IPS-NIHi7 (cell line): ENCODE measurements at regions not wholly inside any gene's neighbourhood (a gene's known extent, or its start where the extent isn't known, plus 50 kb on each side); places are given as distances from the start of the nearest gene placed in this dataset.
"Not testable (repeated sequence)": the region's sequence is repeated elsewhere in the genome, so short reads cannot be mapped to it uniquely, and the experiment has no call there.

Experiments
- DNase-seq: peaks from one replicate; pipeline ENCODE4 v3.0.0; 2012; ENCODE audit warnings: mixed read lengths; ENCODE audit errors: extremely low spot score

GRCh38 chr2:167843657-167844056 lies 403.7 kb downstream of the STK39 start:
- DNase-seq: no peak

GRCh38 chr2:167843217-167843616 lies 404.2 kb downstream of the STK39 start:
- no peak for DNase-seq

- DNase-seq: no peak
Observed at GRCh38 chr2:167842047-167842446, 405.3 kb downstream of the STK39 start.

- DNase-seq: not testable (repeated sequence)
Observed at GRCh38 chr2:167835290-167835689, 412.1 kb downstream of the STK39 start.

GRCh38 chr2:167834707-167835106 lies 412.7 kb downstream of the STK39 start:
- DNase-seq: no peak

- no peak for DNase-seq
Observed at GRCh38 chr2:167833294-167833693, 414.1 kb downstream of the STK39 start.

GRCh38 chr2:167832868-167833287 lies 414.5 kb downstream of the STK39 start:
- DNase-seq: no peak

- no peak for DNase-seq
Observed at GRCh38 chr2:167827352-167828097, 419.9 kb downstream of the STK39 start.

- no peak for DNase-seq
Observed at GRCh38 chr2:167826906-167827305, 420.5 kb downstream of the STK39 start.

GRCh38 chr2:167825664-167826063 lies 421.7 kb downstream of the STK39 start:
- no peak for DNase-seq

- DNase-seq: no peak
Observed at GRCh38 chr2:167822690-167823465, 424.5 kb downstream of the STK39 start.

GRCh38 chr2:167820488-167820887 lies 426.9 kb downstream of the STK39 start:
- DNase-seq: no peak

GRCh38 chr2:167818521-167818920 lies 428.9 kb downstream of the STK39 start:
- no peak for DNase-seq

- DNase-seq: no peak
Observed at GRCh38 chr2:167817908-167818307, 429.5 kb downstream of the STK39 start.

- no peak for DNase-seq
Observed at GRCh38 chr2:167817422-167817821, 430.0 kb downstream of the STK39 start.

GRCh38 chr2:167816874-167817290 lies 430.5 kb downstream of the STK39 start:
- no peak for DNase-seq

- no peak for DNase-seq
Observed at GRCh38 chr2:167814881-167815718, 432.3 kb downstream of the STK39 start.

- not testable (repeated sequence) for DNase-seq
Observed at GRCh38 chr2:167814482-167814880, 432.9 kb downstream of the STK39 start.

GRCh38 chr2:167809799-167810198 lies 437.6 kb downstream of the STK39 start:
- DNase-seq: not testable (repeated sequence)

GRCh38 chr2:167803449-167803988 lies 443.9 kb downstream of the STK39 start:
- no peak for DNase-seq

GRCh38 chr2:167794554-167795255 lies 452.7 kb downstream of the STK39 start:
- DNase-seq: no peak
